ENCODE measurements at regions not wholly inside any gene's neighbourhood (a gene's known extent, or its start where the extent isn't known, plus 50 kb on each side); places are given as distances from the start of the nearest gene placed in this dataset.

- no peak for TF ChIP-seq POLR2A (IDR thresholded peaks at IDR 0.05)
- TF ChIP-seq POLR2AphosphoS5 (IDR thresholded peaks at IDR 0.05) = no peak
- no peak for TF ChIP-seq EP300 (IDR thresholded peaks at IDR 0.05)
Measured at GRCh38 chr1:232459826-232460225, 170.1 kb downstream of the SIPA1L2 start.

Measured in gastroesophageal sphincter (tissue), 2 donors.